ENCODE measurements at regions not wholly inside any gene's neighbourhood (a gene's known extent, or its start where the extent isn't known, plus 50 kb on each side); places are given as distances from the start of the nearest gene placed in this dataset.

DNA sequence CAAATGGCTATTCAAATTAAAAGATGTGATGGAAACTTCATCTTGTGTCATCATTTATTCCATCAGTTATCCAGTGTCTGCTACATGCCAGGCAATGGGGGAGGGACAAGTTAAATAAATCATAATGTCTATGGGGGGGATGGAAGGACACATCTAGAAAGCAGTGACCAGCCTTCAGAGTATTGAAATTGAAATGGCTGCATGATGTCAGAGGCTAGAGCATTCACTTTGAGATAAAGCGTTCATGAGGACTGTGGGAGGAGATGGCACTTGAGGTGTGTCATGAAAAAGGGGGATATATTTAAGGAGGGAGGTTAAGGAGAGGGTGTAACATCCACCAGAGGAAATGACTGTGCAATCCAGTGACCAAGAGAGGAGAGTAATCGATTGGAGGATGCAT, 50.6 kb downstream of the SLIT2 start:
- no peak for DNase-seq

DNA sequence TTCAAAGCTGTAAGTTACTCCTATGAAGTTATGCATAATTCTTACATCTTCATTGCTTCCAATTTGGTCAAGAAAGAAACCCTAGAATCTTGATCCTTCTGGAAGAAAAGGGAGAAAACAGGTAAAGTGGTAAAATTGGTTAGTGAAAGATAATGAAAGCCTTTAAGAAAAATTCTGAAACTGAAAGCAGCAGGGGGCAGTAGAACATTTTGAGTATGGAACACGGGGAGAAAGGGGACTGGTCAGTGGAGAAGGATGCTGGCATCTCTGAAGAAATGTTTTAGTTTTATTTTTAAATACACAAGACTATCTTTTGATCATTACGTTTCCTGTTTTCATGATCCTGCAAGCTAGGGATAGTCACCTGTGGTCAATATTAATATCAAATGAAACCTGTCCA, 54.3 kb downstream of the SLIT2 start:
- DNase-seq = peak in 1 of 2 donors; percentile 60

DNA sequence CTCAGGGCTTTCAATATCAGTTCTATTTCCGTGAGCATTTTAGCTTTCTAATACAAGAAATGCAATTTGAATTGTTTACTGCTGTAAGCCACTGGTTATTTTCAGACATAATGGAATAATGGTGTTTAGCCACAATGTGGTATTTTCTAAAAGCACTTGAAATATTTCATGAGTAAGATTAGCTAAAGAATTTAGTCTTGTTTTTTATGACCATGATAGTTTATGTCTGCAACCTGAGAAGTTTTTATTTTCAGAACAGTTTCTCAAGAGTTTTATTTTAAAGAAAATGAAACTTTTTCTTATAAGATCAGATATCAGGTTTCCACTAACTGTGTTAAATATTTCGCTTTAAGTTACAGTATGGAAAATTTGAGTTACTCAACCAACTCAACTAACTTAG, 60.2 kb downstream of the SLIT2 start:
- no peak for DNase-seq

DNA sequence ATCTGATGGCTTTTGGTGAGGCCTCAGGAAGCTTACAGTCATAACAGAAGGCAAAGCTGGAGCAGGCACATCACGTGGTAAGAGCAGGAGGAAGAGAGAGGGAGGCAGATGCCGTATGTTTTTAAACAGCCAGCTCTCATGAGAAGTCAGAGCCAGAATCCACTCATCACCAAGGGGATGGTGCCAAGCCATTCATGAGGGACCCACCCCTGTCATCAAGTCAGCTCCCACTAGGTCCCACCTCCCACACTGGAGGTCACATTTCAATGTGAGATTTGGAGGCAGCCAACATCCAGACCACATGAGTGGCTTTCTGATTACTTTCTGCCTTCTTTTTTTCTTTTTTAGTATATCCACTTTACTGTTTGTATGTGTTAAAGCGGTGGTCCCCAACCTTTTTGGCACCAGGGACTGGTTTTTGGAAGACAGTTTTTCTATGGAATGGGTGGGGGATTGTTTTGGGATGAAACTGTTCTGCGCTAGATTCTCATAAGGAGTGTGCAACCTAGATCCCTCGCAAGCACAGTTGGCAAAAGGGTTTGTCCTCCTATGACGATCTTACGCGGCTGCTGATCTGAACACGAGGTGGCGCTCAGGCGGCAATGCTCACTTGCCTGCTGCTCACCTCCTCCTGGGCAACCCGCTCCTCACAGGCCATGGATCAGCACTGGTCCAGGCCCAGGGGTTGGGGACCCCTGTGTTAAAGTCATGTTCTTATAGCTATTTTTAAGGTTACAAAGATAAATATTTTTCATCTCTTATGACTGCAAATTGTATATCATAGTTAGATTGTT, 61.7 kb downstream of the SLIT2 start:
- no peak for DNase-seq

DNA sequence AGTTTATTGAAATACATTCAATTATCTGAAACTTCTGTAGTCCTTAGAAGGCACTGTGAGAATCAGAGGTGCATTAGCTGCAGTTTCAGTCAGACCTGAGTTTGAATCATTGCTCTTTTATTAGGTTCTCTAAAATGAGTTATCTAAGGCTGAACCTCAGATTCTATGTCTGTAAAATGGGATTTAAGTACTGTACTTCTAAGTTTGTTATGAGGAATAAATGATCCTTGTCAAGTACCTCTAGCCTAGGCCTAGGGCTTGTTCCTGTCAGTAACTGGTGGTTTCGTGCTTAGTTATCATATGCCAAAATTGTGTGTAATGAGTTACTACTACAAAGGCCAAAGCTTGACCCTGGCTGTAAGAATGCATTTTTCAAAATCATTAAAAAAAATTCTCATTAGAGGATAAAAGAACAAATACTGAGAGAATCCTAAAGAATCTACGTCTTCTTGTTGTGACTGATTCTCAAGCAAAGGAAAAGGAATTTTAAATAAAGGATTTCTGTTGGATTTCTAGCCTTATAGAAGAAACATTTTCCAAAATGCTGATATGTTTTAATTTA, 65.8 kb downstream of the SLIT2 start:
- peak in 1 of 2 donors; percentile 71 for DNase-seq

DNA sequence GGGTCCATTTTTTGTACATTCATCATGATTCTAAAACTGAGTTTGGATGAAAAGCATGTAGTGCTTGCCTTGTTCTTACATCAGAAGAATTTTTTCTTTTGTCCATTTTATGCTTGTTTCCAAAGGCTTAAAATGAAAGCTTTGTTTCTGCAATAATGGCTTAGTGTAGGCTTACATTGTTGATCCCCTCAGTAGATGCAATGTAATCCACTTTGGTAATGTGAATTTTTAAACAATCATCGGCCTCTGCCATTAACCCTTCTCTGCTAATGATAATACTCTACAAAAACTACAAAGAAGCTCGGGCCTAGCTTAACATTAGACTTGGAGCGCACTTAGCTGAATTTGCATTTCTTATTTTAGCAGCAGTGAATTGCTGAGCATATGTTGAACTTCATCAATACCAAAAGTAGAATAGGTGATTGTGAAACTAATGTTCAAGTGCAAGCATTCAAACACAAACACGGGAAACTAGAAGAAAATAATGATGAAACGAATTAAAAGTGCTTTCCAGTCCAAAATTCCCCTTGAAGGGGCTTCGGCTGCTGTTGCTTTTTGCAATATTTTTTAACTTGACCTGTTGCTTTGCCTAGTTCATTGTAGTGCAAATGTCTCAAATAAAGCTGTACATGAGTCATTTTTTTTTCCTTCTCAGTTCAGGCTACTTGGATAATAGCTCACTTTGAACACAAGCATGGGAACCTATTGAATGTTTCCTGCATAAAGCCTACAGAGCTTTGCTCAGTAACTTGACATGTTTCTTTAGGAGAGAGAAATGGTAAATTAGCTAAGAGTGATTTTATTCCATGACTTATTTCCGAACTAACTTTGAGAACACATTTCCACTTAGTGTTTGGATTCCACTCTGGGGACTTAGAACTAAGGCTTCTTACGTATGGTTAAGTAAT, 66.5 kb downstream of the SLIT2 start:
- DNase-seq = peak in 1 of 2 donors; percentile 83

DNA sequence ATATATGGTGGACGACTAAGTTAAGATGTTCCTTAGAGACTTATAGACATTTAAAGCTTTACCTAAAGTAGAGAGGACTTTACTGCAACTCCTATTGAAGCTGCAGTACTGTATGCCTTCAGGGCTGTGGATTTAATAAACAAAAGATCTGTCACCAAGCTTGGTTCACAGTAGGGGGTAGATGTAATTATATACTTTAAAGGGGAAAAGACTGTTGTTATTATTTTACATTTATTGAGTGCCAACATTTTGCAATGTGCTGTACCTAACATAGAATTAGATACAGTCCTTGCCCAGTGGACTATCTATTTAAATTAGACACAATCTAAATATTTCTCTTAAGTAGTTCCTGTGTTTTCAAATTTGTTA, 67.2 kb downstream of the SLIT2 start:
- no peak for DNase-seq

DNA sequence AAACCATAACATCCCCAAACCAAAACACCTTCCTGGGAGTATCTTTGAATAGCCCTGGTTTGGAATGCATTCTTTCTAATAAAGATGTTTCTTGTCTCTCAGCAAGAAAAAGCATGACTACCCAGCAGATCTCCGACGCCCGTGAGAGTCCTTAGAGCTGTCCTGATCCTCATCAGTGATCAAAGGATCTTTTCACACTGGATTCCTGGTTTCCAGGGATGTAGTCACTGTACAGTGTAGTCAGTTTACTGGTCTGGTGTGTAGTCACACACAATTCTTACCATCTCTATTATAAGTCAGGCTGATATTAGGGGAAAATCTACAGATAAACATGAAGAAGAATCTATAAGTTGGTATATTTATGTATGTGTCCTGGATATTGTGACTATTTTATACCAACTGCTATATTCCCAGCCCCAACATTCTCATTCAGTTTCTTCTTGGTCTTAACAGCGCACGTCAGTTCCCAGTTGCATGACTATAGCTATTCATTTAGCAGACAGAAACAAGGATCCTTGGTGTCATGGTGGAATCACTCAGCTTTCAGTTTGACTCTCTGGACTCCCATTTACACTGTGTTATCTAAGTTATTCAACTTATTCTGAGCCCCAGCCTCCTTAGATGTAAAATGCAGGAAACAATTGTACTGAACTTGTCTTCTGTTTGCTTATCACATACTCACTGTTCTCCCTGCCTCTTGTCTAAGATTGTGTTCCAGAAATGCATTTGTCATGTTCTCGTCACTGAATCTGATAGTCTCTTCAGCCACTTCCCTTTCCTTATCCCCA, 68.3 kb downstream of the SLIT2 start:
- DNase-seq = no peak

DNA sequence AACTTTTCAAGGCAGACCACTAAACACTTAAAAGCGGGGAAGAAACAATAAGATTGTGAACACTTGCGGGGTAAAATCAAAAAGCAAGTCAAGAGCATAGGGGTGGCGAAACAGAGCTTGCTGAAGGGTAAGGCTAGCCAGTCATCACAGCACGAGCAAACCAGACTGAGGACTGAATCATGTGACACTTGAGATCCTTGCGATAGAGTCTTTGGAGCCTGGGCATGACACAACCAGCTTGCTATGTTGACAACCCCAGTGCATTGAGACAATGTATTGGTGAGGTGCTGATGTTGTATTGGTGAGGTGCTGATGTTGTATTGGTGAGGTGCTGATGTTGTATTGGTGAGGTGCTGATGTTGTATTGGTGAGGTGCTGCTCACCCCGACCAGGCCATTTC, 72.3 kb downstream of the SLIT2 start:
- DNase-seq = no peak

DNA sequence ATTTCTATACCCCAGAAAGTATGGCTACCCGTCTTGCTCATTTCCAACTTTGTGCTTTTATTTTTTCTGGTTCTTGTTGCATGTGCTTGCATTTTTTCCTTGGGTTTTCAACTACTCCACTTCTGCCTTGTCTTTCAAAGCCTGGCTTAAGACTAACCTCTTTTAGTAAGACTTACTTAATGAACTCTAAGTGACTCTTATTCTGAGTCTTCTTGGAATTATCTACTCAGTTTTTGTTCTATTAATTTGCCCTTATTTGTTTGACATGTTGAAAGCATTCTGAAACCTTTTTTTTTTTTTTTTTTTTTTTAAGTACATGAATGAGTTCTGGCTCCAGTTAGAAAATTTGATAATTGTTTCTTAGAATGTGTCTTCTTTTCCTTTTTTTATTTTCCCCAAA, 74.8 kb downstream of the SLIT2 start:
- DNase-seq = no peak

DNA sequence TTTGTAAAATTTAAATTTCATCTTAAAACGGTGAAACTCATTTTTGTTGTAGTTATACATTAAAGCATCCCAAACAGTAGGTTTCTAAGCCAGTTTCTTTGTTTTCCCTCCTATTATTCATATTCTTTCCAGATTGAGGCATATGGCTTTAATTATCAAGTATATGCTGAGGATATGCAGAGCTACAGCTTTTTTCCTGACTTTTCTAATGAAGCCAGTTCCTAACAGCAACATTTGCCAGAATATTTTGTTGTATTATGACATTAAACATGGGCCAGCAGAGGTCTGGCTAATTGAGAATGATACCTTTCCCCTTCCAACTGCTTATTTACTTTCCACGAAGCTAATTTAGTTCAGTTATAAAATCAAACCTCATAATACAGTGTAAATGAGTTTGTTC, 75.3 kb downstream of the SLIT2 start:
- DNase-seq = no peak

DNA sequence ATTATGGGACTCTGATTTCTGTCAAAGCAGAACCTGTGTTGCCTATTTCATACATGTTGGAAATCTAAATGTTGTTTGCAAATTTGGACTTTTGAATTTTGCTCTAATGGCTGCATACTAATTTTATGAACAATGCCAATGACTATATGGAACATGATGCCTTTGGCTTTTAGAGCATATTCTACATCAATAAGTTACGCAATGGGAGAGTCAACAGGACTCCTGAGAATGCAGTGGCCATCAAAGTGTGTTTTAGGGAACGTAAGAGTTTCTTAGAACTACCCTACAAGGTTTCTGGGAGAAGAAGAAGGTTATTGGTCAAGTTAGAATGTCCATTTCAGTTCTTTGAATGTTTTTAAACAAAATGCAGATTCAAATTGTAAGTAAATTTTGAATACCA, 76.1 kb downstream of the SLIT2 start:
- no peak for DNase-seq

DNA sequence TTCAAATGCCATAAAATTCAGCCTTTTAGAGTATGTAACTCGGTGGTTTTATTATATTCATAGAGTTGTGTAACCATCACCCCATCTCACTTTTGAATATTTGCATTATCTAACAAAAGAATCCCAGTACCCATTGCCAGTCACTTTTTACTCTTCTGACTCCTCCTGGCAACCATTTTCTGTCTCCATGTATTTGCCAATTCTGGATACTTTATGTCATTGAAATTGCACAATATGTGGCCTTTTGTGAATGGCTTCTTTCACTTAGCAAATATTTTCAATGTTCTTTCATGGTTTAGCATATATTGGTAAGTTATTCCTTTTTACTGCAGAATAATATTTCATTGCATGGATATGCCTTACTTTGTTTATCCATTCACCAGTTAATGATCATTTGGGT, 79.9 kb downstream of the SLIT2 start:
- no peak for DNase-seq

DNA sequence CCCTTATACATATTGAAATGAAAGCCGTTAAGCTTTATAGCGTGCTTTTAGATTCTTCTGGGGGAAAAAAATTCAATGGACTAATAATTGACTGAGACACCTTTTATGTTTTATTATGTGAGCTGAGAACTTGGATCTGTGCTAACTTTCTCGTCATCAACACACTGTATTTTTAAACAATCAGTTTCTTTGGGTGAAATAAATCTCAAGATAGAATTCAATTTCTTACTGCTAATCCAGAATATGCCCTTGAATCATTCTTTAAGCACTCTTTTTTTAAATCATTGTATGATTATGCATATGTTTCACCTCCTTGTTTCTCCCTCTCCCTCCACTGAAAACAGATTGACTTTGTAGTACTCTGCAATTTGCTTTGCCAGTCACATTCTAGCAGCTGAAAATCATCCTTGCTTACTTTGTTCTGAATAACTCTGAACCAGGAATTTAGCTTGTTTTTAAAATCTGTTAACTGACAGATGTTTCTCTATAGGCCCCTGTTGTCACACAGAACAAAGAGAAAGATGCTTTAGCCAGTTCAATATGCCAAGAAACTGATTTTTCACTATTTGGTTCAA, 81.5 kb downstream of the SLIT2 start:
- DNase-seq = no peak

DNA sequence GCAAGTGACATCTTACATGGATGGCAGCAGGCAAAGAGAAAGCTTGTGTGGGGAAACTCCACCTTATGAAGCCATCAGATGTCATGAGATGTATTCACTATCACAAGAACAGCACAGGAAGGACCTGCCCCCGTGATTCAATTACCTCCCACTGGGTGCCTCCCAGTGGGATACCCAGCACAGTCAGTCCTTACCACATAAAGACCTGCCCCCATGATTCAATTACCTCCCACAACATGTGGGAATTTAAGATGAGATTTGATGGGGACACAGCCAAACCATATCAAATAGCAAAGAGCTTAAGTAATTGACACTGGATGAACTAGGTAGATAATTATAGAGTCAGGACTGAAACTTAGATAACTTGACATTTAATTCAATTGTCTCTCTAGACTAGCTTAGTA, 85.6 kb downstream of the SLIT2 start:
- DNase-seq = no peak

DNA sequence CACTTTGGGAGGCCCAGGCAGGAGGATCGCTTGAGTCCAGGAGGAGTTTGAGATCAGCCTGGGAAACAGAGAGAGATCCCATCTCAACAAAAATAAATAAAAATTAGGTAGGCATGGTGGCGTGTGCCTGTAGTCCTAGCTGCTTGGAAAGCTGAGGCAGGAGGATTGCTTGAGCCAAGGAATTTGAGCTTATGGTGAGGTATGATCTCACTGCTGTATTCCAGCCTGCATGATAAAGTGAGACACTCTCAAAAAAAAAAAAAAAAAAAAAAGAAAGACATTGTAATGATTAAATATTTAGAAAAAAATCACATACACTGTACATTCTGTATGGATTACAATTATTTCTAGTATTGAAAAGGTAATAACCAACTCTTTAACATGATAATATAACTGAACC, 87.1 kb downstream of the SLIT2 start:
- DNase-seq = no peak

DNA sequence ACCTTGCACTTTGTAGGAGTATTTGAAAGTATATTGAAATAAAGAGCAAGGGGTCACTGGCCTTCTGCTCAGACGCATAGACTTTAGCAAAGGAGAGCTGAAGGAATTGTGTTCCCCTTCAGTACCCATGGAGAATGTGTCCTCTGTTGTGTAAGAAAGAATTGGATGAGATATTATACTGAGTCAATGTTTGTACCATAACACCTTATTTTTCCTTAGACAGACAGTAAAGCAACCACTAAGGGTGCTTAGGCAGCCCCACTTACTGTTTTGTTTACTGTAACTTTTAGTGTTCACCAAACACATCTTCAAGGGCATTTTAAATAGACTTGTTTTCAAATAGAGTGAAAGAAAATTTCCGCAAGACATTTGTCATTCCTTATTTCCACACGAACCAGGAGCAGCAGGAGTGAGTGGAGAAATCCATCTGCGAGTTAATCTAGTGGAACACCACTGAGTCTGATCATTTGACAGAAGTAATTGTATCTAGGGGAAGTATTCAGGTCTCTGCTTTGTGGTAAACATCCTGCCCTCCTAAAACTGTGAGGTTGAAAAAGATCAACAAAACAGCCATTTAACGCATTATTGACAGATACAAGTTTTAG, 89.5 kb downstream of the SLIT2 start:
- DNase-seq = no peak

DNA sequence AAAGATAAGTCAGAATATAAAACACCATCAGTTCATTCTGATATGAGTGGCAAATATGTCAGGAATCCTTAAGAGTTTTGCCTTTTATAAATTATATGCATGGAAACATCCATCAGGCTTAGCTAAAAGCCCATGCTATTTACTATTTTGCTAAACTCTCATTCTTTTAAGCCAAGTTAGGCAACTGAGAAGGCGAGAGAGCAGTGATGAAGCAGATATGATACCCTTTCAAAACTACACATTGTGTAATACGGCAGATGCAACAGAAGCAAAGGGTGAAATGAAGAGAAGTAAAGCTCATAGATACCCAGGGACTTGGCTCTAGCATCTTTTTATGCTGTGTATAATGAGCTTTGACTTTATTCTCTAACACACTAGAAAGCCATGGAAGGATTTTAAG, 95.8 kb downstream of the SLIT2 start:
- no peak for DNase-seq

DNA sequence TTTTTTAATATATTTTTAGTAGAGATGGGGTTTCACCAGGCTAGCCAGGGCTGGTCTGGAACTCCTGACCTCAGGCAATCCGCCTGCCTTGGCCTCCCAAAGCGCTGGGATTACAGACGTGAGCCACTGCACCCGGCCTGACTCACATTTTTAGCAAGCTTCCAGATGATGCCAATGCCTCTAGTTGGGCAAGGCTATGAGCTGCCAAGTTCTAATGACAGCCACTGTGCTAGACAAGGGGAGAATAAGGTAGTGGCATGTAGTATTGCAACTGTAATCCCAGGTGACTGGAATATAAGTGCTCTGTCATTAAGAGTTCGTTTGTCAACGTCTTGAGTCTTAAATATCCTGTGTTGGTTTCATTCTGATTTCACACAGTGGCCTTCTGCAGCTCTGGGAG, 96.7 kb downstream of the SLIT2 start:
- DNase-seq = no peak

DNA sequence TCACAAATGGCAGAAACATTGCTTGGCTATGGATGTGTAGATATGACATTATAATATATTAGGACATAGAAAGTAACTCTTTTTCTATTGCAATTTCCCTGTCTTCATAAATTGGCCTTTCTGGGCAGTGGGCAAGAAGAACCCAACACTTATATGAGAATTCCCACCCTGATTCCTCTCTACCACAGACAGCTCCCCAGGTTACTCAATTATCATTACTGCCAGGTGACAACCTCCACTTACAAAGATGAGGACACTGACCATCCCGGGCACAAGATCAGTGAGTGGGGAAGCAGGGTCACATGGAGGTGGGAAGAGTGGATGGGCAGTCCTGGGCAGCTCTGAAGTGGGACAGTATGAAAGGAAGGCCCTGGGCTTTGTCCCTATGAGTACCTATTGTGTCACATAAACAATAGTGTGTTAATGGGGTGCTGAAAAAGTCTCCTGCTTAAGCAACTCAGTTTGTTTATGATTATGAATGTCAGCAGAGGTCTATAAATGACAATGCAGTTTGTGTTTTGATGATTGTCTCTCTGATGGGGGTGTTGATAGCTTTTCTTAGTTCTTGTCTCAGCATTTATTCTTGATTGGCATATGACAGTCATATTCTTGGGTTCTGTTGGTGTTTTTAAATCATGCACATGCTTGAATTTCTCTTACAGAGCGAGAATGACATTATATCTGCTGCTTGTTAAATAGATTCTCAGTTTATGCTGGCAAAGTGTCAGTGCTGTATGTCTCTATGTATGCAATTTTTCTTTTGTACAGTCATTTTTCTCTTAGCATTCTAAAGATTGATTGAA, 99.9 kb downstream of the SLIT2 start:
- DNase-seq = no peak

DNA sequence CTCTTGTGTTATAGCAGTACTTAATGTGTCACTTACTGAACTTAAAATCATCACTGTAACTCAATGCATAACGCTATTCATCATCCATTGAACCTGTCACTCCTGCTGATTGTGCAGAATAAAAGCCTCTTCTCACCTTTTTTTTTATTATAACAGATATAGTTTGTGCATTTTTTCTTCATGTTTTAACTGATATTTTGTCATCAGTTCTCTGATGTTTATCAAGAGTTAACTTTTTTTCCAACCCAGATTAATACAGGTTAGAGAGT, 100.4 kb downstream of the SLIT2 start:
- DNase-seq = no peak

DNA sequence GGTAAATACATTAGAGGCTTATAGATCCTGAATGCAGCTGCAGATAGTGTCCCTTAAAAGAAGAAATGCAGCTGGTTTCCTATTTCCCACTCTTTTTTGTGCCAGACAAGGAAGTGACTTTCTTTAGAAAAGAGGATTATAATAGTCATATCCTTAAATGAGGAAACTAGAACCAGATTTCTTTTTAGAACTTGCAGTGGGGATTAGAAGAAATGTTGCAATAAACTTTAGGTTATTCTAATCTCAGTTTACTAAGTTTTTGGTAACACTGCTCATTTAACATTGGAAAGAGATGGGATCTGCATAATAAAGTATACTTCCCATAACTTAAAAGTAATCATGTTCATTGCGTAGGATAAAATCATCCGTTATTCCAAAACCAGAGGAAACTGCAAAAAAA, 101.9 kb downstream of the SLIT2 start:
- no peak for DNase-seq

All from hippocampal formation (tissue), 2 donors.